Esophagus squamous epithelium (tissue), 4 donors: ENCODE measurements at regions not wholly inside any gene's neighbourhood (a gene's known extent, or its start where the extent isn't known, plus 50 kb on each side); places are given as distances from the start of the nearest gene placed in this dataset.

Experiments
- CTCF ChIP-seq, 6 experiments: fragments of 450-650 bp in 4 of 6; fragments of 200-600 bp in 2 of 6; sonication (generic) in 2 of 6; IDR thresholded peaks; one replicate each; pipeline ENCODE4 v1.5.1; 2016 to 2019; ENCODE audit warnings: antibody characterized with exemption in 6 of 6, mild to moderate bottlenecking in 4 of 6, moderate library complexity in 4 of 6
- POLR2A ChIP-seq, 4 donors: fragments of 450-650 bp; IDR thresholded peaks; one replicate each; pipeline ENCODE4 v1.6.1; 2017; ENCODE audit warnings: antibody characterized with exemption in 4 of 4, mild to moderate bottlenecking in 4 of 4, moderate library complexity in 3 of 4

- no peak for TF ChIP-seq CTCF (IDR thresholded peaks at IDR 0.05)
- peak in 1 of 4 donors; percentile 21 for TF ChIP-seq POLR2A (IDR thresholded peaks at IDR 0.05)
Observed at GRCh38 chr15:85329561-85330422, 50.6 kb upstream of the AKAP13 start.
